GM12864 (cell line): ENCODE measurements at regions not wholly inside any gene's neighbourhood (a gene's known extent, or its start where the extent isn't known, plus 50 kb on each side); places are given as distances from the start of the nearest gene placed in this dataset.

Experiments
- DNase-seq: peaks from one replicate; pipeline ENCODE4 v3.0.0-alpha.2; 2011; ENCODE audit warnings: low read depth
- H3K4me3 ChIP-seq: 2 replicates; pipeline ENCODE4 v1.5.1; 2011; ENCODE audit warnings: mild to moderate bottlenecking, low read depth, low read length, control low read depth
- CTCF ChIP-seq: IDR thresholded peaks from 2 replicates; pipeline ENCODE4 v1.5.1; 2011; ENCODE audit warnings: low read depth, mild to moderate bottlenecking, moderate library complexity, low read length, control low read depth, inconsistent platforms; ENCODE audit errors: missing control alignments

GRCh38 chr6:169905041-169905807 lies 153.8 kb downstream of the ERMARD start:
- H3K4me3 ChIP-seq, result no peak overlapping the region
- DNase-seq, result no peak
- TF ChIP-seq CTCF, result no peak

DNA sequence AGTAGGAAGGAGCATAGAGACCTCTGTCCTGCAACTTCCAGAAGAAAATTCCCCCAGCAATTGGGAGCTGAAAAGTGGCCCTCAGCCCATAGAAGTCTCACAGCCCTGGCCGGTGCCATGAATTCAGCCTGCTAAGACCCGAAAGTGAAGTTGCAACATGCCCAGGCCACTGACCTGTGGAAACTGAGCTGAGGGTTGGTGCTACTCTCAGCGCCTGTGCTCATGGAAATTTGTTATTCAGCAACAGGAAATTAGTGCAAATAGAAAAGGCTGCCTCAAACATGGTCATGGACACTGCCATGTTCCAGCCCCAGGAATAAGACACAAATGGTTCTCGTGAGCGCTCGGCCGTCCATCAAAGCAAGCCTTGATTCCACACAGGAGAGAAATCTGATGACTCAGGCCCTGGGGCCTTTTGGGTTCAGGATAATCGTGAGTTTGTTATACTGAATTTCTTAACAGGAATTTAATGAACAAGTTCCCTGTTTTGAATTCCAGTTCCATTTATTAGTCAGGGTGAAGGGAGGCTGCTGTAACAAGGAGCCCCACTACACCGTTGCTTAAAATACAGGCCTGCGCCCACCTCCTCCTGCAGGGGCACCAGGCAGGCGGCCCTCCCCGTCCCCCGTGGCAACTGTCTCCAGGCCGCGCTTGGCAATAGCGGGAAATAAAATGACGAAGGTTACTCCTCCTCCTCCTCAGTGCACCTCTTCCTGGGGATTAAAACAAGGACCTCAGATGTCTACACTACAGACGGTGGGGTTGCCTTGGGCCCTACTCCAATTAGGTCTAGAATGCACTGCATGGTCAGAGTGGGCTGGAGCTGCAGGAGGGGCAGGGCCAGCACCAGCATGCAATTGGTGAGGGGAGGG lies 152.9 kb downstream of the ERMARD start:
- H3K4me3 ChIP-seq, result no peak overlapping the region
- no peak for TF ChIP-seq CTCF
- no peak for DNase-seq

DNA sequence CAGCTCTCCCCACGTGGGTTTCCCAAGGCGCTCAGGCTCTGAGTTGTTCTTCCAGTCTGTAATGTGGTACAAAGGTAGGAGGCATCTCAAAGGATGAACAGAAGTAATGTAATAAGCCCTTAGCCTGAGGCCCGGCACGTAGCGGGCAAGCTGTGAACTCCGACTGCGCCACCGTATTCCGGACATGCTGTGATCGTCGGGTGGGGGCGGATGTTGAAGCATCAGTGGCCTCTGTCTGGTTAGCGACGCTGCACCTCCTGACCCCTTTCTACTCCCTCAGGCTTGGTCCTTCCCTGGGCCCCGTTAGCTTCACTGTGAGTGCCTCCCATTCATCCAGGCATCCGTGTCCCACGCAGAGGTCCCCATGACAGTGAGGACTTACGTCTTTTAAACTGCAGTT lies 151.7 kb downstream of the ERMARD start:
- TF ChIP-seq CTCF, result no peak
- no peak for DNase-seq
- H3K4me3 ChIP-seq, result no peak overlapping the region

DNA sequence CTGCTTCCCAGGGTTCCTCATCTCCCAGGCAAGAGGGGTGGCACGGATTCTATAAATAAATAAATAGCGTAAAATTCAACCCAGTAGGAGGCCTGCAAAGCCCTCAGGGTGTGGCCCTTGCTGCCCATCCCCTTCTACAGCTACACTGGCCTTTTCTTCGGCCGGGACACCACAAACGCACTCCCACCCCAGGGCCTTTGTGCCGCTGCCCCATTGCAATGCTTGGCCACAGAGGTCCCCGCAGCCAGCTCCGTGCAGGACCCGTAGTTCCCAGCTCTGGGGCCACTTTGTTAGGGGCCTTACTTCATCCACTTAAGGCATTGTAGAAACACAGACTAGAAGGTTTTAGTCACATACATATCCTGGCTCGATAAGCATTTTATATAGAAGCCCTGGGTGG lies 151.2 kb downstream of the ERMARD start:
- TF ChIP-seq CTCF, result no peak
- no peak overlapping the region for H3K4me3 ChIP-seq
- no peak for DNase-seq

- H3K4me3 ChIP-seq, result no peak overlapping the region
- no peak for TF ChIP-seq CTCF
- no peak for DNase-seq
Observed at GRCh38 chr6:169902070-169902469, 150.6 kb downstream of the ERMARD start.

GRCh38 chr6:169899481-169900145 lies 148.2 kb downstream of the ERMARD start:
- no peak for DNase-seq
- no peak overlapping the region for H3K4me3 ChIP-seq
- TF ChIP-seq CTCF, result no peak
